CD4-positive, alpha-beta T cell treated with Interleukin-17A for 4 hours (primary cell): ENCODE measurements at regions not wholly inside any gene's neighbourhood (a gene's known extent, or its start where the extent isn't known, plus 50 kb on each side); places are given as distances from the start of the nearest gene placed in this dataset.
"Not testable (repeated sequence)": the region's sequence is repeated elsewhere in the genome, so short reads cannot be mapped to it uniquely, and the experiment has no call there.

Source experiments
- DNase-seq: peaks from one replicate; pipeline ENCODE4 v3.0.0-alpha.2; 2020; ENCODE audit warnings: mixed read lengths

GRCh38 chr19:28116379-28116778 lies 1096.6 kb downstream of the UQCRFS1 start:
- DNase-seq = not testable (repeated sequence)

- no peak for DNase-seq
These were observed 1109.0 kb downstream of the UQCRFS1 start for GRCh38 chr19:28103921-28104320.

- DNase-seq = not testable (repeated sequence)
These were observed 1128.2 kb downstream of the UQCRFS1 start for GRCh38 chr19:28084659-28085157.

DNA sequence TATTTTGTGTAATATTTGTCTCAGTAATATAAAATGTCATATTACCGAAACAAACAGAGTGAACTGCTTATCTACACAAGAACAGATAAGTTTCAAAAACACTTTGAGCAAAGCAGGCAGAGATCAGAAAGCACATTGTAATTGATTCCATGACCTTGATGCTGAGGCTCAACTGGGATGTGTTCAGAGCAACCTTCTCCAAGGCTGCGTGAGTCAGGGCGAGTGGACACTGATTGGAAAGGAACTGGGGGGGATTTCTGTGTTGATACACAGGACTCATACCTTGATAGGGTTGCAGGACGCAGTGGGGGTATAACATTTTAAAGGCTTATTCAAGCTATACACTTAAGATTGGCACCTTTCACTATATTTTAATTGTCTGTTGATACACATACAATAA lies 1136.3 kb downstream of the UQCRFS1 start:
- no peak for DNase-seq

DNA sequence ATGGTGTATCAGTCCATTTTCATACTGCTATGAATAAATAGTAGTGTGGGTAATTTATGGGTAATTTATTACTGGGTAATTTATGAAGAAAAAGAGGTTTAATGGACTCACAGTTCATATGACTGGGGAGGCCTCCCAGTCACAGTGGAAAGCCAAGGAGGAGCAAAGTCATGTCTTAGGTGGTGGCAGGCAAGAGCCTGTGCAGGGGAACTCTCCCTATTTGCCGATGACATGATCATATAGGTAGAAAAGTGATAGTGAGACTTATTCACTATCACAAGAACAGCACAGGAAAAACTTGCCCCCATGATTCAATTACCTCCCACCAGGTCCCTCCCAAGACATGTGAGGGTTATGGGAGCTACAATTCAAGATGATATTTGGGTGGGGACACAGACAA lies 1137.7 kb downstream of the UQCRFS1 start:
- DNase-seq = no peak

- DNase-seq = no peak
These were observed 1138.2 kb downstream of the UQCRFS1 start for GRCh38 chr19:28074773-28075172.

DNA sequence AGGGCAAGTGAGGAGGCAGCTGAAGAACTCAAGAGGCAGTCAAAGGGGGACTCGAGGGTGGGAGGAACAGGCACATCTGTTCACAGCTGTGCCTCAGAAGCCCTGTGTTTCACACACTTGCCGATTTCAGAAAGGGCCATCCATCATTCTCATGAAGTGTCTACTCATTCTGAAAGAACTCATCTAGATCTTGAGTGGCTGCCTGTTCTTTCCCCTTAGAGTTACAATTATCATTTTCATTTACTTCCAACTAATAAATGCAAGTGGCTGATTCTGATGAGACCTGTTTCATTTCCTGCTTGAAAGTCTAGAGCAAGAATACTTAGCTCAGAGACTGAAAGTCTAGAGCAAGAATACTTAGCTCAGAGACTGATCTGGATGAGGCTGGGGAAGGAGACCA lies 1145.1 kb downstream of the UQCRFS1 start:
- DNase-seq = no peak

DNA sequence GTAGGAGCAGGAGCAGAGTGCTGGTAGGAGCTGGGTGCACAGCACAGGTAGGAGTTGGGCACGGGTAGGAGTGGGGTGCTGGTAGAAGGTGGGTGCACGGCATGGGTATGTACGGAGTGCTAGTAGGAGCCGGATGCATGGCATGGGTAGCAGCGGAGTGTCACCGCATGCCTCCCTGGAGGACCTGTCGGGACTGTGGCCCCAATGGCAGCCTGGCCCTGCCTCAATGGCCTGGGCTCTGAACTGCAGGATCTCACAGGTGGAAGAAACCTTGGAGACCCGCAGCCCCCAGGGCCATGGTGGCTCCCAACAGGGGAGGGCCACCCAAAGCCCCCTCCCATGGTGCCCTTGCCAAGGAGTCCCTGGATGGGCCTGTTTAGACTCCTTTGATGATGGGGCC lies 1146.0 kb downstream of the UQCRFS1 start:
- no peak for DNase-seq

GRCh38 chr19:28066161-28066560 lies 1146.8 kb downstream of the UQCRFS1 start:
- DNase-seq = no peak

- DNase-seq = no peak
These were observed 1147.9 kb downstream of the UQCRFS1 start for GRCh38 chr19:28065026-28065425.

DNA sequence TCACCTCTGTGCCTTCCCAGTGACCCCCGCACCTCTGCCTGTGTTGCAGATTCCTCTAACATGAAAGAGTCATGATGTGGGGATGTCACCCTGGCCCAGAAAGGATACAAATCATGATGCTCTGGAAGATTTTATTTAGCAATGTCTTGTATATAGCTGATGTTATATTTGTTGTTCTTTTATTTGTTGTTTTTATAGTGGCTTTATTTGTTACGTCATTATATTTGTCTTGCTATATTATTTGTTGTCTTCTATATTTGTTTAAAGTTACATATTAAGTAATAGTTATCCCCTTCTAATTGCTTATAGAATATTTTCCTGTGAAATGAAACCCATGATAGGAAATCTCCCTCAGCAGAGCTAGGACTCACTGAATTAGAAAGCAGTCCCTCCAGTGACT lies 1149.2 kb downstream of the UQCRFS1 start:
- no peak for DNase-seq

DNA sequence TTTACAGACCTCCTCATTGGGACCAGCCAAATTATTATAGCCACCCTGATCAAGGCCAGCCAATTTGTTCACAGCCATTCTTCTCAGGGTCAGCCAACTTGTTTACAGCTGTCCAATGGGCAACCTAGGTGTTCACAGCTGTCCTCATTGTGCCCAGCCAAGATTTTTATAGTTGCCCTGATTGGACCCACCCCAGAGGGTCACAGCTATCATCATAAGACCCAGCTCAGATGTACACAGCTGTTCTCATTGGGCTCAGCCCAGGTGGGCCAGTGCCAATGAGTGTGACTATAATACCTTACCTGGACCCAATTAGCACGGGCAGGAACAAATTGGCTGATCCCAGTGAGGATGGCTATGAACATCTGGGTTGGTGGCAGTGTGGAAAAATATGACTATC lies 1151.8 kb downstream of the UQCRFS1 start:
- DNase-seq = no peak

DNA sequence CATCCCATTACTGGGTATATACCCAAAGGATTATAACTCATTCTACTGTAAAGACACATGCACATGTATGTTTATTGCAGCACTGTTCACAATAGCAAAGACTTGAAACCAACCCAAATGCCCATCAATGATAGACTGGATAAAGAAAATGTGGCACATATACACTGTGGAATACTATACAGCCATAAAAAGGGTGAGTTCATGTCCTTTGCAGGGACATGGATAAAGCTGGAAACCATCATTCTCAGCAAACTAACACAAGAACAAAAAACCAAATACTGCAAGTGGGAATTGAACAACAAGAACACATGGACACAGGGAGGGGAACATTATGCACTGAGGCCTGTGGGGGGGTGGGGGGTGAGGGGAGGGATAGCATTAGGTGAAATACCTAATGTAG lies 1155.9 kb downstream of the UQCRFS1 start:
- DNase-seq = not testable (repeated sequence)

GRCh38 chr19:28051047-28051446 lies 1161.9 kb downstream of the UQCRFS1 start:
- DNase-seq = no peak

DNA sequence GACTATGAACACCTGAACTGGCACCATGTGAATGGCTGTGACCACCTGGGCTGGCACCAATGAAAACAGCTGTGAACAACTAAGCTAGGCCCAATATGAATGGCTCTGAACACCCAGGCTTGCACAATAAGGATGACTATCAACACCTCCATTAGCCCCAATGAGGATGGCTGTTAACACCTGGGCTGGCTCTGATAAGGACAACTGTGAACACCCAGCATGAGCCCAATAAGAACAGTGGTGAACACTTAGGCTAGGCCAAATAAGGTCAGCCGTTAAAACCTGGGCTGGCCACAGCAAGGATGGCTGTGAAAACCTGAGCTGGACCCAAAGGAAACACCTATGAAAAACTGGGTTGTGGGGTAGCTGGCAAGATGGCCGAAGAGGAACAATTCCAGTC lies 1163.1 kb downstream of the UQCRFS1 start:
- DNase-seq = no peak

- no peak for DNase-seq
These were observed 1166.0 kb downstream of the UQCRFS1 start for GRCh38 chr19:28046932-28047331.

- DNase-seq = no peak
These were observed 1167.3 kb downstream of the UQCRFS1 start for GRCh38 chr19:28045621-28046020.

GRCh38 chr19:28044477-28044876 lies 1168.5 kb downstream of the UQCRFS1 start:
- DNase-seq = no peak

GRCh38 chr19:28042516-28042915 lies 1170.4 kb downstream of the UQCRFS1 start:
- no peak for DNase-seq

- DNase-seq = no peak
These were observed 1173.1 kb downstream of the UQCRFS1 start for GRCh38 chr19:28039677-28040381.

DNA sequence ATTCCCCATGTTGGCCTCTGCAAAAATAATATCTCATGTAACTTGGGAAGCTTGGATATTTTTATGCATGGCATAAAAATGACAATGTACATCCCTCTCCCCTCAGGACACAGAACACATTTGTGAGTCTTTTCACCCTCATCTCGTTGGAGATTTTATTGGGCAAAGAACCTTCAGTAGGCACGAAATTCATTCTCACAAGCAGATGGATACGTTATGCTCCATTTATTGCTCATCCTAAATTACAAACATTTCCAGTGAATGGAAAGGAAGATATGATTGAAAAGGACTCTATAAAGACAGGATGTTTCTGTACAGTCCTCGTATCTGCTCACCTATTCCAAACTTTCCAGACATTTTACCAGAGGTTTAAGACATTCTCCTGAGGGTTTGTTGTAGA lies 1175.8 kb downstream of the UQCRFS1 start:
- DNase-seq = no peak

- no peak for DNase-seq
These were observed 1176.5 kb downstream of the UQCRFS1 start for GRCh38 chr19:28036486-28036885.

DNA sequence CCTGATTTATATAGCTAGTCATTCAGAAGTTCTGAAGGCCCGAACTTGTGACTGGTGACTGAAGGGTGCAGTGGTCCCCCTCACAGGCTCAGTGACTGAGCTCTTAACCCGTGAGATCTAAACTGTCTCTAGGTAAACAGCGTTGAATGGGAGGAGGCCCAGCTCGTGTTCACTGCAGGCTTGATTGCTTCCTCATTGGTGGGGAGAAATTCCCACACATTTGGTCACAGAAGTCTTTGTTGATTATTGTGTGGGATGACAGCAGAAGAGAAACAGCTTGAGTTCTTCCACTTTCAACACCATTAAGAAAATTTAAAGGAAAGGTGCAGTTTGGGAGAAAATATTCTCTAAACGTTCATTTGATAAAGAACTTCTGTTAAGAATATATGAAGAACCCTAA lies 1178.0 kb downstream of the UQCRFS1 start:
- DNase-seq = no peak

- no peak for DNase-seq
These were observed 1184.0 kb downstream of the UQCRFS1 start for GRCh38 chr19:28028881-28029444.

DNA sequence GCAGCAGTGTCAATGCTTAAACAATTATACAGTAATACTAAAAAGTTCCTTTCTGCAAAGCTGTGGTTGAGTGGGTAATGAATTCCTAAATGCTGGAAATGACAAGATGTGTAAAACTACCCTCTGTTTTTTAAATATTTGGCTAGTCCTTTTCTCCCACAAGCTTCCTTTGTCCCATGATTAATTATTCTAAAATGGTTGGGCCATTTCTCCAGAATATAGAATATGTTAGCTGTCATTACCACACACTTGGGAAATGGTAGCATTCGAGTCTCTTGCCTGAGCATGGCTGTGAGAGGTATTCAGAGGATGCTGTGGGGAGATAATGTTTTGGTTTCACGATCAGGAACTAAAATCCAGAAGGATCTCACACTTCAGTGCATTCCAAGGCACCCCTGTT lies 1185.8 kb downstream of the UQCRFS1 start:
- DNase-seq = no peak
